ENCODE measurements at regions not wholly inside any gene's neighbourhood (a gene's known extent, or its start where the extent isn't known, plus 50 kb on each side); places are given as distances from the start of the nearest gene placed in this dataset.

DNA sequence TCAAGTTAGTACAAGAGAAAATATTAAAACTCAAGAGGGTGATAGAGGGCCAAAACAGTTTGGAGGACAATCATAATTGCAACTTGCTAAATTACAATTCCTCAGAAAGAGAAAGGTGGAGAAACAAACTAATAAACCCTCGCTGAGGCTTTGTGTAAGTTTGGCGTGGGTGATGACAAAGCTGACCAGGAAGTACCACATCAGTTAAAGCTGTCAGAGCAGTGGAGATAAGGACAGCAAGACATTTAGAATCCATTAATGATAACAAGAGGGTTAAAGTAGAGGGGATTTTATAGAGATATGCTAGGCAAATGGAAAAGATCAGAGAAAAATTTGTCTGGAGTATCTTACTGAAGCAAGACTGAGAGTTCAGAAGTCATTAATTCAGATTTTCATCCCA is 334.4 kb downstream of the TFAP2B start:
- TF ChIP-seq POLR2A (IDR thresholded peaks at IDR 0.05) (no peak), CTCF (IDR thresholded peaks at IDR 0.05) (no peak)

Measured in heart left ventricle (tissue), 13 donors.